K562 (cell line): ENCODE measurements at regions not wholly inside any gene's neighbourhood (a gene's known extent, or its start where the extent isn't known, plus 50 kb on each side); places are given as distances from the start of the nearest gene placed in this dataset.

ENCODE experiments used
- ADNP ChIP-seq: fragments of 200-800 bp; sonication (Bioruptor generic); IDR thresholded peaks from 2 replicates; pipeline ENCODE4 v1.6.1; 2016; ENCODE audit warnings: missing genetic modification characterization, missing compliant biosample characterization
- ATF3 ChIP-seq, 2 experiments: fragments of 450-650 bp in 1 of 2; sonication (generic) in 1 of 2; formaldehyde crosslinking in 1 of 2; IDR thresholded peaks in 1 of 2; conservative IDR thresholded peaks in 1 of 2; 2 replicates each; pipeline versions ENCODE4 v1.6.1 to v1.8.1; 2016 to 2023; ENCODE audit warnings: mild to moderate bottlenecking in 2 of 2, moderate library complexity in 2 of 2, inconsistent platforms in 1 of 2, missing genetic modification reagents in 1 of 2
- BMI1 ChIP-seq: fragments of 150-350 bp; IDR thresholded peaks from 2 replicates; pipeline ENCODE4 v1.6.1; 2014; ENCODE audit warnings: low read length
- MTA2 ChIP-seq: fragments of 450-650 bp; IDR thresholded peaks from 2 replicates; pipeline ENCODE4 v1.6.1; 2016; ENCODE audit warnings: low read depth
- SMAD1 ChIP-seq: fragments of 150-350 bp; IDR thresholded peaks from 2 replicates; pipeline ENCODE4 v1.6.1; 2014; ENCODE audit warnings: low read length, low read depth; ENCODE audit not compliant: partially characterized antibody
- ZBTB1 ChIP-seq: sonication (generic); formaldehyde crosslinking; IDR thresholded peaks from 2 replicates; pipeline ENCODE4 v1.8.1; 2023; ENCODE audit warnings: missing genetic modification reagents, low read depth, mild to moderate bottlenecking, borderline replicate concordance
- ZNF224 ChIP-seq: sonication (generic); formaldehyde crosslinking; IDR thresholded peaks from 2 replicates; pipeline ENCODE4 v1.8.0; 2022; ENCODE audit warnings: mild to moderate bottlenecking, missing genetic modification reagents
- ZNF280A ChIP-seq: fragments of 450-650 bp; IDR thresholded peaks from 2 replicates; pipeline ENCODE4 v1.6.1; 2018; ENCODE audit warnings: mild to moderate bottlenecking, low read depth; ENCODE audit not compliant: partially characterized antibody
- ZNF77 ChIP-seq: fragments of 250-450 bp; sonication (Bioruptor Pico); IDR thresholded peaks from 2 replicates; pipeline ENCODE4 v1.5.0; 2020
- TF ChIP-seq, protein P1 (sequence below): sonication (generic); formaldehyde crosslinking; IDR thresholded peaks from 2 replicates; pipeline ENCODE4 v1.8.1; 2023; ENCODE audit warnings: missing genetic modification reagents, mild to moderate bottlenecking, borderline replicate concordance

DNA sequence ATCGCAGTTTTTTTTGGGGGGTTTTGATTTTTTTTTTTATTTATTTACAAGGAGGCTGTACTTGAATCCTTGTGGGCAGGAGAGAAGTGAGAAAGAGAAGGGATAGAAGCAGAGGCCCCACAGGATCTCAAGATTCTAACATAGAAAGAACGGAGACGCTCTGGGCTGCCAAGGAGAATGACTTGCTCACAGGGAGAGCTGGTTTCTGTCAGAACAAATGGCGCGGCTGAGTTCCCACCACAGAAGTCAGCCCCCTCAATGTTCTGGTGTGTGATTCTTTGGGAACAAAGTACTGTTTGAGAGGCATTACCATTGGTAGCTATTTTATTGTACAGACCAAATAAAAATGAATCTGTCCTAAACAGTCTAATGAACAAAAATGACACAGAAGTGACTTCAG is 80.6 kb downstream of the ATXN3L start (continued):
- TF ChIP-seq, protein P1, sequence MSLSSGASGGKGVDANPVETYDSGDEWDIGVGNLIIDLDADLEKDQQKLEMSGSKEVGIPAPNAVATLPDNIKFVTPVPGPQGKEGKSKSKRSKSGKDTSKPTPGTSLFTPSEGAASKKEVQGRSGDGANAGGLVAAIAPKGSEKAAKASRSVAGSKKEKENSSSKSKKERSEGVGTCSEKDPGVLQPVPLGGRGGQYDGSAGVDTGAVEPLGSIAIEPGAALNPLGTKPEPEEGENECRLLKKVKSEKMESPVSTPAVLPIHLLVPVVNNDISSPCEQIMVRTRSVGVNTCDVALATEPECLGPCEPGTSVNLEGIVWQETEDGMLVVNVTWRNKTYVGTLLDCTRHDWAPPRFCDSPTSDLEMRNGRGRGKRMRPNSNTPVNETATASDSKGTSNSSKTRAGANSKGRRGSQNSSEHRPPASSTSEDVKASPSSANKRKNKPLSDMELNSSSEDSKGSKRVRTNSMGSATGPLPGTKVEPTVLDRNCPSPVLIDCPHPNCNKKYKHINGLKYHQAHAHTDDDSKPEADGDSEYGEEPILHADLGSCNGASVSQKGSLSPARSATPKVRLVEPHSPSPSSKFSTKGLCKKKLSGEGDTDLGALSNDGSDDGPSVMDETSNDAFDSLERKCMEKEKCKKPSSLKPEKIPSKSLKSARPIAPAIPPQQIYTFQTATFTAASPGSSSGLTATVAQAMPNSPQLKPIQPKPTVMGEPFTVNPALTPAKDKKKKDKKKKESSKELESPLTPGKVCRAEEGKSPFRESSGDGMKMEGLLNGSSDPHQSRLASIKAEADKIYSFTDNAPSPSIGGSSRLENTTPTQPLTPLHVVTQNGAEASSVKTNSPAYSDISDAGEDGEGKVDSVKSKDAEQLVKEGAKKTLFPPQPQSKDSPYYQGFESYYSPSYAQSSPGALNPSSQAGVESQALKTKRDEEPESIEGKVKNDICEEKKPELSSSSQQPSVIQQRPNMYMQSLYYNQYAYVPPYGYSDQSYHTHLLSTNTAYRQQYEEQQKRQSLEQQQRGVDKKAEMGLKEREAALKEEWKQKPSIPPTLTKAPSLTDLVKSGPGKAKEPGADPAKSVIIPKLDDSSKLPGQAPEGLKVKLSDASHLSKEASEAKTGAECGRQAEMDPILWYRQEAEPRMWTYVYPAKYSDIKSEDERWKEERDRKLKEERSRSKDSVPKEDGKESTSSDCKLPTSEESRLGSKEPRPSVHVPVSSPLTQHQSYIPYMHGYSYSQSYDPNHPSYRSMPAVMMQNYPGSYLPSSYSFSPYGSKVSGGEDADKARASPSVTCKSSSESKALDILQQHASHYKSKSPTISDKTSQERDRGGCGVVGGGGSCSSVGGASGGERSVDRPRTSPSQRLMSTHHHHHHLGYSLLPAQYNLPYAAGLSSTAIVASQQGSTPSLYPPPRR, result no peak
- TF ChIP-seq ZNF280A (no peak), ZBTB1 (no peak), BMI1 (no peak), MTA2 (no peak), SMAD1 (no peak), ATF3 (IDR thresholded peaks at IDR 0.05) (no peak), ATF3 (CRISPR knock-in tag; conservative IDR thresholded peaks at IDR 0.05) (no peak), ADNP (tag) (no peak), ZNF224 (CRISPR knock-in tag) (no peak), ZNF77 (no peak)
